GM12875 (cell line): ENCODE measurements at regions not wholly inside any gene's neighbourhood (a gene's known extent, or its start where the extent isn't known, plus 50 kb on each side); places are given as distances from the start of the nearest gene placed in this dataset.
"Not testable (repeated sequence)": the region's sequence is repeated elsewhere in the genome, so short reads cannot be mapped to it uniquely, and the experiment has no call there.

ENCODE experiments used
- H3K4me3 ChIP-seq: one replicate; pipeline ENCODE4 v1.5.1; 2011; ENCODE audit warnings: low read depth, low read length, control low read depth
- CTCF ChIP-seq: IDR thresholded peaks from 2 replicates; pipeline ENCODE4 v1.5.1; 2011; ENCODE audit warnings: low read depth, mild to moderate bottlenecking, control low read depth, inconsistent platforms, low read length, moderate library complexity, borderline replicate concordance; ENCODE audit not compliant: insufficient read depth

GRCh38 chr12:131536337-131536736 is 174.6 kb upstream of the SFSWAP start:
- TF ChIP-seq CTCF = no peak
- H3K4me3 ChIP-seq = no peak overlapping the region

- no peak for TF ChIP-seq CTCF
- H3K4me3 ChIP-seq = no peak overlapping the region
Observed at GRCh38 chr12:131536766-131537165, 174.1 kb upstream of the SFSWAP start.

- TF ChIP-seq CTCF = no peak
- no peak overlapping the region for H3K4me3 ChIP-seq
Observed at GRCh38 chr12:131537267-131537958, 173.5 kb upstream of the SFSWAP start.

GRCh38 chr12:131539381-131539780 is 171.5 kb upstream of the SFSWAP start:
- H3K4me3 ChIP-seq = no peak overlapping the region

GRCh38 chr12:131540138-131540623 is 170.7 kb upstream of the SFSWAP start:
- TF ChIP-seq CTCF = no peak

More at GRCh38 chr12:131539381-131539780, 171.5 kb upstream of the SFSWAP start:
- no peak for TF ChIP-seq CTCF

GRCh38 chr12:131541512-131541911 is 169.4 kb upstream of the SFSWAP start:
- not testable (repeated sequence) for H3K4me3 ChIP-seq

More at GRCh38 chr12:131540138-131540623, 170.7 kb upstream of the SFSWAP start:
- no peak overlapping the region for H3K4me3 ChIP-seq

- TF ChIP-seq CTCF = no peak
- no peak overlapping the region for H3K4me3 ChIP-seq
Observed at GRCh38 chr12:131542351-131542750, 168.5 kb upstream of the SFSWAP start.

- no peak overlapping the region for H3K4me3 ChIP-seq
- TF ChIP-seq CTCF = no peak
Observed at GRCh38 chr12:131543040-131543439, 167.8 kb upstream of the SFSWAP start.
